Ovary (tissue), 7 donors: ENCODE measurements at regions not wholly inside any gene's neighbourhood (a gene's known extent, or its start where the extent isn't known, plus 50 kb on each side); places are given as distances from the start of the nearest gene placed in this dataset.

Experiments
- DNase-seq, 5 donors: peaks; one replicate each; pipeline ENCODE4 v3.0.0-alpha.2; 2019 to 2020
- H3K27ac ChIP-seq, 2 donors: fragments of 200-600 bp; one replicate each; pipeline versions ENCODE4 v1.5.1 to v1.8.0; 2019 to 2022
- H3K27me3 ChIP-seq: fragments of 200-600 bp; one replicate; pipeline ENCODE4 v1.8.0; 2022
- H3K36me3 ChIP-seq: fragments of 200-600 bp; sonication (generic); one replicate; pipeline ENCODE4 v1.5.1; 2019
- H3K4me1 ChIP-seq: one replicate; pipeline ENCODE4 v1.8.1; 2013; ENCODE audit warnings: mild to moderate bottlenecking, moderate library complexity; ENCODE audit not compliant: insufficient read depth
- H3K4me3 ChIP-seq: fragments of 200-600 bp; sonication (generic); one replicate; pipeline ENCODE4 v1.5.1; 2017
- H3K9me3 ChIP-seq, 2 donors: fragments of 200-600 bp in 1 of 2; sonication (generic) in 1 of 2; one replicate each; pipeline versions ENCODE4 v1.5.1 to v1.8.1; 2013 to 2019; ENCODE audit warnings: mild to moderate bottlenecking in 1 of 2, moderate library complexity in 1 of 2
- CTCF ChIP-seq, 3 donors: fragments of 450-650 bp in 2 of 3; fragments of 200-600 bp in 1 of 3; IDR thresholded peaks; one replicate each; pipeline versions ENCODE4 v1.5.1 to v1.8.0; 2016 to 2022; ENCODE audit warnings: antibody characterized with exemption in 3 of 3, mild to moderate bottlenecking in 1 of 3
- EP300 ChIP-seq: sonication (generic); formaldehyde crosslinking; IDR thresholded peaks from one replicate; pipeline ENCODE4 v1.6.1; 2017; ENCODE audit warnings: antibody characterized with exemption
- POLR2A ChIP-seq: fragments of 450-650 bp; IDR thresholded peaks from one replicate; pipeline ENCODE4 v1.6.1; 2017; ENCODE audit warnings: antibody characterized with exemption, mild to moderate bottlenecking, moderate library complexity
- WGBS, 3 donors: extraction: QIAGEN DNeasy Blood & Tissue Kit in 1 of 3; methylation state at CpG; one replicate each; pipeline versions ENCODE4 v1.1.5 to v1.1.7; 2013 to 2017; 5-methylcytosine and 5-hydroxymethylcytosine counted together
- intact Hi-C, 4 donors: fragments of 100-400 bp; cut with DNase I; formaldehyde crosslinking; loops; one replicate each; pipeline versions ENCODE4 v1.11.0 to v1.15.1; 2022 to 2023
- donor health status: DM: no; HTN: no; CAD: no; lungs with moderate emphysema.
- donor health status: DM: no; HTN: no; CAD: no.
- donor health status: Bipolar disorder and iron deficiency.
- donor health status: DM: no; HTN: no; CAD: no.
- donor health status: DM: yes; HTN: yes; CAD: no.

GRCh38 chr4:117429061-117429460 lies 343.7 kb upstream of the TRAM1L1 start:
- no peak overlapping the region for H3K27ac ChIP-seq
- 89 to 97% (median 90%) methylated on average over 2 of the region's 2 CpGs for WGBS, 3 donors
- intact Hi-C loops, result no loop called here
- no peaks in the 10 kb centered on the region for H3K27me3 ChIP-seq
- H3K4me3 ChIP-seq, result no peak overlapping the region
- no peak for DNase-seq
- H3K4me1 ChIP-seq, result no peaks in the 10 kb centered on the region
- H3K36me3 ChIP-seq, result no peaks in the 10 kb centered on the region
- no peaks in the 10 kb centered on the region for H3K9me3 ChIP-seq
- no peak for TF ChIP-seq CTCF (IDR thresholded peaks at IDR 0.05)
- TF ChIP-seq EP300, result no peak
- TF ChIP-seq POLR2A, result no peak

- TF ChIP-seq EP300, result no peak
- no peak for TF ChIP-seq CTCF (IDR thresholded peaks at IDR 0.05)
- no peak for TF ChIP-seq POLR2A
- H3K9me3 ChIP-seq, result no peaks in the 10 kb centered on the region
Measured at GRCh38 chr4:117429506-117429905, 344.1 kb upstream of the TRAM1L1 start.

GRCh38 chr4:117434424-117434823 lies 349.0 kb upstream of the TRAM1L1 start:
- H3K9me3 ChIP-seq, result no peaks in the 10 kb centered on the region
- no peaks in the 10 kb centered on the region for H3K27me3 ChIP-seq
- no peak overlapping the region for H3K27ac ChIP-seq
- TF ChIP-seq CTCF (IDR thresholded peaks at IDR 0.05), result no peak
- TF ChIP-seq POLR2A, result no peak
- no peak for TF ChIP-seq EP300
- H3K36me3 ChIP-seq, result no peaks in the 10 kb centered on the region
- intact Hi-C loops, result no loop called here
- WGBS, 3 donors, result 11 to 16% (median 15%) methylated on average over 1 of the region's 1 CpG
- DNase-seq, result no peak
- no peak overlapping the region for H3K4me3 ChIP-seq
- H3K4me1 ChIP-seq, result no peaks in the 10 kb centered on the region

More at GRCh38 chr4:117429506-117429905, 344.1 kb upstream of the TRAM1L1 start:
- 74 to 94% (median 94%) methylated on average over 5 of the region's 5 CpGs for WGBS, 3 donors
- Histone ChIP-seq H3K27me3 (no peaks in the 10 kb centered on the region), H3K36me3 (no peaks in the 10 kb centered on the region), H3K4me1 (no peaks in the 10 kb centered on the region), H3K4me3 (no peak overlapping the region), H3K27ac (no peak overlapping the region)
- intact Hi-C loops, result no loop called here
- DNase-seq, result no peak

- Histone ChIP-seq H3K9me3 (no peaks in the 10 kb centered on the region), H3K27me3 (no peaks in the 10 kb centered on the region), H3K4me1 (no peaks in the 10 kb centered on the region), H3K4me3 (no peak overlapping the region), H3K36me3 (no peaks in the 10 kb centered on the region), H3K27ac (no peak overlapping the region)
- WGBS, 3 donors, result 83 to 90% (median 83%) methylated on average over 2 of the region's 2 CpGs
- intact Hi-C loops, result no loop called here
- no peak for TF ChIP-seq CTCF (IDR thresholded peaks at IDR 0.05)
- no peak for DNase-seq
Measured at GRCh38 chr4:117447925-117448324, 362.5 kb upstream of the TRAM1L1 start.

GRCh38 chr4:117455088-117455487 lies 369.7 kb upstream of the TRAM1L1 start:
- WGBS, 3 donors, result 6 to 12% (median 7%) methylated on average over 1 of the region's 1 CpG
- H3K27me3 ChIP-seq, result no peaks in the 10 kb centered on the region
- no peak for TF ChIP-seq POLR2A
- no peak for TF ChIP-seq EP300
- TF ChIP-seq CTCF (IDR thresholded peaks at IDR 0.05), result no peak
- H3K36me3 ChIP-seq, result no peaks in the 10 kb centered on the region
- H3K9me3 ChIP-seq, result no peaks in the 10 kb centered on the region
- H3K4me3 ChIP-seq, result no peak overlapping the region
- no peaks in the 10 kb centered on the region for H3K4me1 ChIP-seq
- no peak overlapping the region for H3K27ac ChIP-seq
- intact Hi-C loops, result no loop called here
- no peak for DNase-seq
